ENCODE measurements at regions not wholly inside any gene's neighbourhood (a gene's known extent, or its start where the extent isn't known, plus 50 kb on each side); places are given as distances from the start of the nearest gene placed in this dataset.

DNA sequence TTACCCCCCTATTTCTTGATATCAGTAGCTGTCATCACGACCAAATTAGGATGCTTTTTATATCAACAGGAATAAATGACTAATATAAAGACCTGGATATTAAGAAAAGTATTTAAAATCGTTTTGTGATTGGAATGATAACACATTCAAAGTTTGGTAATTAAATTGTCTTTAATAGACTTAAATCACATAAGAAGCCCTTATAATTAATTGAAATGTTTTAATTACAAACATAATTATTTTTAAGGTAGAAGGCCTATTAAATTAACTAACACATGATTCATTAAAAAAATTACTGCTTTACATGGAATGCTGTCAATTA lies 412.4 kb downstream of the FUT8 start:
- 9% methylated on average over 2 of the region's 2 CpGs for WGBS, 2 donors
- Histone ChIP-seq H3K4me1 (no peaks in the 10 kb centered on the region), H3K4me3 (replicated peaks in 1 of 3) (no peak overlapping the region), H3K27ac (no peak overlapping the region), H3K9me3 (no peaks in the 10 kb centered on the region), H3K36me3 (no peaks in the 10 kb centered on the region), H3K27me3 (no peaks in the 10 kb centered on the region)
- DNase-seq, result no peak
- TF ChIP-seq, protein P1, sequence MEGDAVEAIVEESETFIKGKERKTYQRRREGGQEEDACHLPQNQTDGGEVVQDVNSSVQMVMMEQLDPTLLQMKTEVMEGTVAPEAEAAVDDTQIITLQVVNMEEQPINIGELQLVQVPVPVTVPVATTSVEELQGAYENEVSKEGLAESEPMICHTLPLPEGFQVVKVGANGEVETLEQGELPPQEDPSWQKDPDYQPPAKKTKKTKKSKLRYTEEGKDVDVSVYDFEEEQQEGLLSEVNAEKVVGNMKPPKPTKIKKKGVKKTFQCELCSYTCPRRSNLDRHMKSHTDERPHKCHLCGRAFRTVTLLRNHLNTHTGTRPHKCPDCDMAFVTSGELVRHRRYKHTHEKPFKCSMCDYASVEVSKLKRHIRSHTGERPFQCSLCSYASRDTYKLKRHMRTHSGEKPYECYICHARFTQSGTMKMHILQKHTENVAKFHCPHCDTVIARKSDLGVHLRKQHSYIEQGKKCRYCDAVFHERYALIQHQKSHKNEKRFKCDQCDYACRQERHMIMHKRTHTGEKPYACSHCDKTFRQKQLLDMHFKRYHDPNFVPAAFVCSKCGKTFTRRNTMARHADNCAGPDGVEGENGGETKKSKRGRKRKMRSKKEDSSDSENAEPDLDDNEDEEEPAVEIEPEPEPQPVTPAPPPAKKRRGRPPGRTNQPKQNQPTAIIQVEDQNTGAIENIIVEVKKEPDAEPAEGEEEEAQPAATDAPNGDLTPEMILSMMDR (IDR thresholded peaks at IDR 0.05), result no peak
- no peak for TF ChIP-seq POLR2A (IDR thresholded peaks at IDR 0.05)
- intact Hi-C loops (cut with DNase I), result loop anchor here (5.0 to 10.0 kb wide), 3 partner anchors 413 to 658 kb away; partner anchors contain the start of gene FUT8

DNA sequence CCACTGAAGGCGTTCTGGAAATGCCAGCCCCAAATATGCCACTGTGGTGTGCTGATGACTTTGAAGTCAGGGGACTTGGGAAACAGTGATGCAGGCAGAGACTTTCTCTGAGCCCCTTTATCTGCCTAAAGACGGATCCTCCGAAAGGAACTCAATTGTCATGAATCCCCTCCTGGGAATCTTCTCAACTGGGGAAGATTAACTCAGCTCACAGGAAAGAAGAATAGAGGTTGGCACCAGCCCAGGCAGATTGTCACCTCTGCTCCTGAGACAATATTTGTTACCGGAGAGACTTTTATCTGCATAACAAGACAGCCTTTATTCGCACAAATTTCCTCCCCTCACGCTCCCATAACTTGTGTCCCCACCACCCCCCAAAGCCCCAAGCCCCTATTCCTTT lies 414.4 kb downstream of the FUT8 start:
- intact Hi-C loops (cut with DNase I), result loop anchor here (5.0 to 10.0 kb wide), 3 partner anchors 415 to 660 kb away; partner anchors contain the start of gene FUT8
- no peak overlapping the region for H3K27ac ChIP-seq
- H3K4me1 ChIP-seq, result no peaks in the 10 kb centered on the region
- no peak for TF ChIP-seq POLR2A (IDR thresholded peaks at IDR 0.05)
- TF ChIP-seq, protein P1 (IDR thresholded peaks at IDR 0.05), result no peak
- no peak for DNase-seq
- H3K9me3 ChIP-seq, result no peaks in the 10 kb centered on the region
- H3K36me3 ChIP-seq, result no peaks in the 10 kb centered on the region
- 56 to 65% methylated on average over 6 of the region's 6 CpGs for WGBS, 2 donors
- no peak overlapping the region for H3K4me3 ChIP-seq (replicated peaks in 1 of 3)
- H3K27me3 ChIP-seq, result no peaks in the 10 kb centered on the region

DNA sequence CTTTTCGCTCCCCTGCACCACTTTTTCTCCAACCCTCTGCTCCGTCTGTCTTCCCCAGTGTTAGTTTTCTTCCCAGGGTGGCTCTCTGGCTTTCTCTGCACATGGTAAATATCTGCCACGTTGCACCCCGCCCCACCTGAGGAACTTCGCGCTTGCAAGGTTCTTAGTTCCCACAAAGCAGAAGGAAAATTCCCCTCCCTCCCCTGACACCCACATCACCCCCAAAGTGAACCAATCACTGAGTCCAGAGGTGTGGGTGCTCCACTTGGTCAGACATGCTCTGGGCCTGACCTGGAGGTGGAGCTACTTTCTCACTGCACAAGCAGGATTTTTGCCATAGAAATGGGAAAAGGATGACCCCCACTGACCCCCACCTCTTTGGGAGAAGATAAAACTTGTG lies 415.0 kb downstream of the FUT8 start:
- H3K4me3 ChIP-seq (replicated peaks in 1 of 3), result no peak overlapping the region
- intact Hi-C loops (cut with DNase I), result loop anchor here (5.0 to 10.0 kb wide), 3 partner anchors 415 to 660 kb away; partner anchors contain the start of gene FUT8
- H3K27ac ChIP-seq, result no peak overlapping the region
- H3K4me1 ChIP-seq, result no peaks in the 10 kb centered on the region
- WGBS, 2 donors, result 69 to 81% methylated on average over 6 of the region's 6 CpGs
- DNase-seq, result no peak
- TF ChIP-seq, protein P1 (IDR thresholded peaks at IDR 0.05), result no peak
- TF ChIP-seq POLR2A (IDR thresholded peaks at IDR 0.05), result no peak
- no peaks in the 10 kb centered on the region for H3K36me3 ChIP-seq
- no peaks in the 10 kb centered on the region for H3K9me3 ChIP-seq
- H3K27me3 ChIP-seq, result no peaks in the 10 kb centered on the region

DNA sequence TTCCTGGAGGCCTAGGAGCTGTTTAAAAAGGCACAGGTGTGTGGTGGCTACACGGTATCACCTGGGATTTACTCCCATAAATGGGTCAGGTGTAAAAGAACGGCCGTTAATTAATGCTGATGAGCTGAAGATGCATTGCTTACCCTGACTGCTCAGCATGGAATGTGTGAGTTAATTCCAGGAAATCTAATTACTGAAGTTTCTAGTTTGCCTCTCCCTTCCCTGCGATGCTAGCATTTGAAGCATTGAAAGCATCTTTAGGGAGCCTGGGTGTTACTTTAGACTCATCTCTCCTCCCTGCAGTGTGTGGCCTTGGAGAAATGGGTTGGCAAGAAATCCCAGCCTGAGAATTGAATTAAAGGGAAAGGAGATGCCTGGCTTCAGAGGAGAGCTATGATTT lies 415.9 kb downstream of the FUT8 start:
- no peaks in the 10 kb centered on the region for H3K27me3 ChIP-seq
- WGBS, 2 donors, result 59 to 66% methylated on average over 4 of the region's 4 CpGs
- intact Hi-C loops (cut with DNase I), result loop anchor here (5.0 to 10.0 kb wide), 3 partner anchors 416 to 661 kb away; partner anchors contain the start of gene FUT8
- no peaks in the 10 kb centered on the region for H3K36me3 ChIP-seq
- no peak for DNase-seq
- TF ChIP-seq, protein P1 (IDR thresholded peaks at IDR 0.05), result no peak
- TF ChIP-seq POLR2A (IDR thresholded peaks at IDR 0.05), result no peak
- H3K4me1 ChIP-seq, result no peaks in the 10 kb centered on the region
- H3K4me3 ChIP-seq (replicated peaks in 1 of 3), result no peak overlapping the region
- H3K9me3 ChIP-seq, result no peaks in the 10 kb centered on the region
- no peak overlapping the region for H3K27ac ChIP-seq

DNA sequence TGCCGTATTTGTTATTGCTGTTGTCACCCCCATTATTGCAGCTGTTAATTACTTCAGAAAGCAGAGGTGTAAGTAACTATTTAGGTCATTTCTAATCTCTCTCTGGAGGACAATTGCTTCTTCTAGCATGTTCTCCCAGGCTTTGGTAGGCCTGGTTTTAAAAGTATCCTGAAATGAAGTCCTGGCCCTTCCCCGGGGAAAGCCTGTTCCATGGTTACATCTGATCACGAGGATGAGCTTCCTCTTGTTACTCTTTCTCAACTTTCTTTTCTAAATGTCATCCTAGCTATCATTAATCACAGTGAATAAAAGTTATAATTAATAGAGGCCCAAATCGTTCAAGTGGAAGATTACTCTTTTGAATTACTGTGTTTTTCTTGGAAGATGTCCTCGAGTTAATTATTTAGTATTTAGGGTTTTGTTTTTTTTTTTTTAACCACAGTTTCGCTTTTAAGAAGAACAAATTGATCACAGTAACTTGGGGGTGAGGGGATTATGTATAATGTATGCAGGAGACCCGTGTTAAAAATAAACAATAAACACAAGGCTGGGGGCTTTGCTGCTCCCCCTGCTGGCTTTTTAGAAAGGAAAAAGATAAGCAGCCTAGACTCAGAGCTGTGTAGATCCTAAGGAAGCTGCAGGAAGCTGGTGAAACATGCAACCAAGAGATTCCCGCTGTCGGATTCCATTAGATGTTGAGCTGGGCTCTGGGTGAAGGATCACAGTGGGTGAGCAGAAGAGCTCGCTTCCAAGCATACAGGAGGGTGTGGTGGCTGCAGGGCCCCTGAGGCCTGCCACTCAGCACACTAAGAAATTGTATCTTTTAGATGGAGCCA lies 420.1 kb downstream of the FUT8 start:
- H3K9me3 ChIP-seq, result no peaks in the 10 kb centered on the region
- no peaks in the 10 kb centered on the region for H3K36me3 ChIP-seq
- no peak overlapping the region for H3K27ac ChIP-seq
- 54 to 62% methylated on average over 10 of the region's 10 CpGs for whole genome bisulfite sequencing, 2 donors
- H3K4me3 ChIP-seq (replicated peaks in 1 of 3), result no peak overlapping the region
- TF ChIP-seq POLR2A (IDR thresholded peaks at IDR 0.05), result no peak
- TF ChIP-seq, protein P1 (IDR thresholded peaks at IDR 0.05), result no peak
- DNase-seq, result no peak
- H3K27me3 ChIP-seq, result no peaks in the 10 kb centered on the region
- H3K4me1 ChIP-seq, result no peaks in the 10 kb centered on the region
- intact Hi-C loops (cut with DNase I), result no loop called here

Data from thyroid gland (tissue), 4 donors.